Iris pigment epithelial cell (primary cell): ENCODE measurements at regions not wholly inside any gene's neighbourhood (a gene's known extent, or its start where the extent isn't known, plus 50 kb on each side); places are given as distances from the start of the nearest gene placed in this dataset.
"Not testable (repeated sequence)": the region's sequence is repeated elsewhere in the genome, so short reads cannot be mapped to it uniquely, and the experiment has no call there.

Source experiments
- DNase-seq: peaks from one replicate; pipeline ENCODE4 v3.0.0-alpha.2; 2011; ENCODE audit warnings: low read depth

DNA sequence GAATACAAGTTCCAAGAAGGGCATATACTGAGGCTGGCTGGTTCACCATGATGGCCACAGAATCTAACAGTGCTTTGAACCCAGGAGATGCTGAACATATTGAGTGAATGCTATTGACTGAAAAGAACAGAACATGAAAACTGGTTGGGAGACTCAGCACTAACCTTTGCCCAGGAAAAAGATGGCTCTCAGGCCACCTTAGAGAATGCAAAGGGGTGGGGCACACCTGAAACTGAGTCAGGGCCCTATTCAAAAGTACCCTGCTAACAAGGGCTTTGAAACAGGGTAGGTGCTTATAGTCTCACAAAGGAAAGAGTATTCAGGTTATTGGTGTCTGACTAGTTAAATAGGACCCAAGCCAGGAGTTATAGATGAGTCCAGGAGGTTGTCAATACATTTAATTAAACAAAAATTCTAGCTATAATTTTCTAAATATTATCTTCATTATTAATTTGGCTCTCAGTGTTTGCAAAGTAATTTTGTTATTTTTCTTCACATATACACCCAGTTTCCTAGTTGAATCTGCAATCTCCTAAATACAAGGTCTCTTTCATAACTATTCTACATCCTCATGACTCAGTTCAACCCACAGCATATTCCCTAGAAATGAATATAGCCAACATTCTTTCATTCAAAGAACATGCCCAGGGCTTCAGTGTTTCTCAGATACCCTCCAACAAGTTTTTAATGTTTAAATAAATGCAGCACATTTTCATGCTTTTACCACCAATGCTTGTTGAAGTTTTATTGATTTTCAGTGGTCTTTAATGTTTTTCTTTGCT lies 144.2 kb upstream of the RAPGEF2 start:
- DNase-seq, result peak; percentile 22

DNA sequence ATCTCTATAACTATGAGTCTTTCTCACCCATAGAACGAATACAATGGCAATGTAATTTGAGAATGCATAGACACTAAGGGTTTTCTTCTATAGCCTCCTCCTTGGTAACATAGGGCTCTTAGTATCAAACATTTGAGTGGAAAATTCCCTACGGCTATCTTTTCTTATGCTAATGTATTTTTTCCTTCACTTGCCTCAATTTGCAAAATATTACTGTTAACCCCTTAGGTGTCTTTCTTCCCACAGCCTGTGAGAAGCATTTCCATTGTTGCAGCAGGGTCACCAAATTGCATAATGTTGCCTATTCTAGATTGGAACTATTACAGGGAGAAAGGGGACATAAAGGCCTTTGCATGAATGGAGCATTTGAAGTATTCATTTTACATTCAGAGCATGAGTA lies 140.5 kb upstream of the RAPGEF2 start:
- no peak for DNase-seq

DNA sequence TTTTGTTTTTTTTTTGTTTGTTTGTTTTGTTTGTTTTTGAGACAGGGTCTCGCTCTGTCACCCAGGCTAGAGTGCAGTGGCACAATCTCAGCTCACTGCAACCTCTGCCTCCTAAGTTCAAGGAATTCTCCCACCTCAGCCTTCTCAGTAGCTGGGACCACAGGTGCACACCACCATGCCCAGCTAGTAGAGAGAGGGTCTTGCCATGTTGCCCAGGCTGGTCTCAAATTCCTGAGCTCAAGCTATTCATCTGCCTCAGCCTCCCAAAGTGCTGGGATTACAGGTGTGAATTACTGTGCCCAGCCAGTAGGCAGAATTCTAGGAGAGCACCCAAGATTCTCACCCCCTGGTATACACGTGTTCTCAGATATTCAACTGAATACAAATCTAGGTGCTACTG lies 139.6 kb upstream of the RAPGEF2 start:
- not testable (repeated sequence) for DNase-seq

DNA sequence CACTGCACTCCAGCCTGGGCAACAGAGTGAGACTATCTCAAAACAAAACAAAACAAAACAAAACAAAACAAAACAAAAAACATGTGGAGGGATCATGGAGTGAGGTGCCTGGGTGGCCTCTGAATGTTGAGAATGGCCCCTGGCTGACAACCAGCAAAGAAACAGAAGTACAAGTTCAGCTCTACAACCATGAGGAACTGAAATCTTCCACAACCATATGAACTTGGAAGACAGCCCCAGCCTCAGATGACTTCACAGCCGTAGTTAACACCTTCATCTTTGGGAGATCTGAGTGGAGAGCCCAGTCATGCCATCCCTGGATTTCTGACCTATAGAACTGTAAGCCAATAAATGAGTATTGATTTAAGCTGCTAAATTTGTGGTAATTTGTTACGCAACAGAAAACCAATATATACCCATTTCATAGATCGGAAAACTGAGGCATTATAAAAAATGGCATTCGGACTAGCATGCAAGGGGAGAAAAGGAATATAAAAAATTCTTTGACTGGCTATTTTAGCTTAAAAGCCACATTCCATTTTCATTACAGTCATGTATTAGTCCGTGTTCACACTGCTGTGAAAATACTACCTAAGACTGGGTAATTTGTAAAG lies 138.7 kb upstream of the RAPGEF2 start:
- no peak for DNase-seq

DNA sequence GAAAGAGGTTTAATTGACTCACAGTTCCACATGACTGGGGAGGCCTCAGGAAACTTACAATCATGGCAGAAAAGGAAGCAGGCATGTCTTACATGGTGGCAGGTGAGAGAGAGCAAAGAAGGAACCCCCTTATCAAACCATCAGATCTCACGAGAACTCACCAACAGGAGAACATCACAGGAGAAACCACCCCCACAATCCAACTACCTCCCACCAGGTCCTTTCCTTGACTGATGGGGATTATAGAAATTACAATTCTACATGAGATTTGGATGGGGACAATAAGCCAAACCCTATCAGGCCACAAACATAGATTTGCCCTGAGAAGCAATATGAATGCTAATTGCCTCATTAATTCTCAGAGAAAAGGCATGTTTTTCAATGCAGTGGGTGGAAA lies 138.2 kb upstream of the RAPGEF2 start:
- DNase-seq, result no peak

DNA sequence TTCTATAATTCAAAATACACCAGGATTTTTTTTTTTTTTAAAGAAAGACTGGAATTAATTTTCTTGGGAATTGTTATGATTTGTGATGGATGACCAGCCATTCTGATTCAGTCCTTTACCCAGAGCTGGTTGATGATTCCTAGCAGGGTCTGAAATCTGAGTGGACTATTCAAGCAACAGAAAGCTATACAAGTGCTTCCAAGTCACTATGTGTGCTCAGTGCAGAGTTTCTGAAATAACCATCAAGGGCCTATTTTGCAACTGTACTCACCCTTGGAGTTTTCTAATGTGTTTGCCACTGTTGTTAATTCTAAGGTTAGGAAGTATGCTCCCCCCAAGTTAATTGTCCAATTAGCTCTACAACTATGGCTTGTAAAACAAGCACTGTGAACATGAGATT lies 137.7 kb upstream of the RAPGEF2 start:
- DNase-seq, result no peak

DNA sequence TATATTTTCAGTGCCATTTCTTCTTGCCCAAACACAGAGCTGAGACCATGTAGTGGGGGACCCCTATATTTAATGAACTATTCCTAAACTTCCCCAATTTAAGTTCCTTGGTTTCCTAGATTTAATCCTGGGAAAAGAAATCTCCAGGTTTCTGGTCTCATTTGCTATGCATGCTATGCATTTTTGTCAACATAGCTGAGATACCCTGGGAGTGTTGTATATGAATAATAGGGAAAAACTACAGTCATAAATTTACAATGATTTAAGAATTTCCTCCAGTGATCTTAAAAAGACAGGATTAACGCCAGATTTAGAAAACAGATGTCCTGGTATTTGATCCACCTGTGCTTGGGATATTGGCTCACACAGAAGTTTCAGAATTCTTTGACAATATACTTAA lies 136.8 kb upstream of the RAPGEF2 start:
- DNase-seq, result no peak

DNA sequence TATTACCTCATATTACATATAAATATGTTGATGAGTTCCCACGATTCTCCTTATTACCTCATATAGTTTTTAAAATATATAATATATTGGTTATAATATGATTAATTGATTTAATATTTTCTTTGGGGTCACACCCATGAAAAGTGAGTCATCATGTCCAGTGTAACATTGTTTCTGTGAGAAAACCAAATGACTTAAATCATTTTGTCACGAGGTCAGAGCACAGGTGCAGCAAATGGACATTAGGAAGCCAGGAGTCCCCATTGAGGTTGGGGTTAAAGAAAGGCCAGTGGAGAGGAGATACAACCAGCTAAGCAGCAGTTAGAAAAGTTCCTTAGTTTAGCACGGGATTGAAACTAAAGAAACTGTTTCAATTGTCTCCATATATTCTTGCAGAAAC lies 133.9 kb upstream of the RAPGEF2 start:
- no peak for DNase-seq

DNA sequence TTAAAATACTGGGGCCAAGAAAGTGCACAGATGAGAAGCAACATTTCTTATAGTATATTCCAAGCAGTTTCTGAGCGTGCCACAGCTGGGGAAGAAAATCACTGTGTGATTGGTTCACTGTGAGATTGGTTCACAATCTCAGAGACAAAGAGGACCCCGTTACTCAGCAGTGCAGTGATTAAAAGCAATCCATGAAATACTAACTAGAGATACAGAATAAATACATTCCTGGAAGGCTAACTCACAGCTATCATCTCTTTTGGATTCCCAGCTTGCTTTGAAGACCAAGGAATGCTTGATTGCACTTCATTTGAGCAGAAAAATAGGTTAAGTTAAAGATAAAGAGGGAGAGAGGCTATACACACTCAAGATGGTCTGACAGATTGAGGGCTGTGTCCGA lies 132.1 kb upstream of the RAPGEF2 start:
- peak; percentile 3 for DNase-seq

DNA sequence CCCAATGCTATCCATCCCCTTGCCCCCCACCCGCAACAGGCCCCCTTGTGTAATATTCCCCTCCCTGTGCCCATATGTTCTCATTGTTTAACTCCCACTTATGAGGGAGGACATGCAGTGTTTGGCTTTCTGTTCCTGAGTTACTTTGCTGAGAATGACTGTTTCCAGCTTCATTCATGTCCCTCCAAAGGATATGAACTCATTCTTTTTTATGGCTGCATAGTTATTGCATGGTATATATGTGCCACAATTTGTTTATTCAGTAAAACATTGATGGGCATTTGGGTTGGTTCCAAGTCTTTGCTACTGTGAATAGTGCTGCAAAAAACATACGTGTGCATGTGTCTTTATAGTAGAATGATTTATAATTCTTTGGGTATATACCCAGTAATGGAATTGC lies 128.4 kb upstream of the RAPGEF2 start:
- not testable (repeated sequence) for DNase-seq

DNA sequence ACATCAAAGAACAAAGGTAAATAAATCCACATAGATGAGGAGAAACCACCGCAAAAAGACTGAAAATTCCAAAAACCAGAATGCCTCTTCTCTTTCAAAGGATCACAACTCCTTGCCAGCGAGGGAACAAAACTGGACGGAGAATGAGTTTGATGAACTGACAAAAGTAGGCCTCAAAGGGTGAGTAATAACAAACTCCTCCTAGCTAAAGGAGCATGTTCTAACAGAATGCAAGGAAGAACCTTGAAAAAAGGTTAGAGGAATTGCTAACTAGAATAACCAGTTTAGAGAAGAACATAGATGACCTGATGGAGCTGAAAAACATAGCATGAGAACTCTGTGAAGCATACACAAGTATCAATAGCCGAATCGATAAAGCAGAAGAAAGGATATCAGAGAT lies 122.2 kb upstream of the RAPGEF2 start:
- not testable (repeated sequence) for DNase-seq

DNA sequence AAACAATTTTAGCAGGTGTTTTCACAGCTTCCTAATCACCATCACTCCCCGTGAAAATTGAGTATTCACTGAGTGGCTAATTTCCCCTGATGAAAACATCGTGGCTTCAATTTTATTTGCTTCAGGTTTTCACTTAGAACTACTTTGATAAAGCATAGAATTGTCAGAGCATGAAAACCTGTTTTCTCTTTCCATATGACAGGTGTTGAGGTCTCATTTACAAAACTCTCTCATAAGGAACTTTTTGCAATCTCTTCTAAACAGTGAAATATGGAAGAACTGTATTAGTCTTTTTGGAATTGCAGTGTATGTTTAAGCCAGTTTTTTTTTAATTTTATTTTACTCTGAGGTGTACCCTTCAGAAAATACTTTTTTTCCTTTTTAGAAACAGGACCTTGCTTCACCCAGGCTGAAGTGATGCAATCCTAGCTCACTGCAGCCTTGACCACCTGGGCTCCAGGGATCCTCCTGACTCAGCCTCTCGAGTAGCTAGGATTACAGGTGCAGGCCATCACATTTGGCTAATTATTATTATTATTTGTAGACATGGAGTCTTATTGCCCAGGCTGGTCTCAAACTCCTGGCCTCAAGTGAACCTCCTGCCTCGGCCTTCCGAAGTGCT lies 111.2 kb upstream of the RAPGEF2 start:
- no peak for DNase-seq

DNA sequence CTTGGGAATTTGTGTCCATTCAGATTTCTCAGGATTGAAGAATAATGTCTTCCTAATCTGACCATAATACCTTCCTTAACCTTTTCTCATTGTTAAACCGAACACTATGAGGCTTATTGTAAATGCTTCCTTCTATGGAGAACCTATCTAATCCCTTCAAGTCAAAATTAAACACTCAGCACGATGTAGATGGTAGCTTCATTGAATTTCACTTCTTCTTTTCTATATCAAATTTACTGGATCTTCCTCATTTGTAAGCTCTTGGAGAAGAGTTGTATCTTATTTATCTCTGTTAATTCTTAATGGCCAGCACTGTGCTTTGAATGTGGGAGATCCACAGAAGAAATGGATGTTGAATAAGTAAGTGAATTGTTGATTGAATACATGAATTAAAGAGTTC lies 109.0 kb upstream of the RAPGEF2 start:
- no peak for DNase-seq

DNA sequence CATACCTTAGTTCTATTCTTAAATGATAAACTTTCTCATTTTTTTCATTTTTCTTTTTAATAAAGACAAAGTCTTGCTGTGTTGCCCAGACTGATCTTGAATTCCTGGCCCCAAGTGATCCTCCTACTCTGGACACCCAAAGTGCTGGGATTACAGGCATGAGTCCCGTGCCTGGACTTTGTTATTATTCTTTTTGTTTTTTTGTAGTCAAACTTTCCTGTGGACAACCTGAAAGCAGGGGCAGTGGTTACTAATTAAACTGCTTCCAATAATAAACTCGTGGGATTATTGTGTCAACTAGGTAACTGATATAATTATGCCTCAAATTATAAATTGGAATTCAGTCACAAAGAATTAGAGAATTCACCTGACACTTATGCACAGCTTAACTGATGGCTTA lies 107.8 kb upstream of the RAPGEF2 start:
- no peak for DNase-seq

DNA sequence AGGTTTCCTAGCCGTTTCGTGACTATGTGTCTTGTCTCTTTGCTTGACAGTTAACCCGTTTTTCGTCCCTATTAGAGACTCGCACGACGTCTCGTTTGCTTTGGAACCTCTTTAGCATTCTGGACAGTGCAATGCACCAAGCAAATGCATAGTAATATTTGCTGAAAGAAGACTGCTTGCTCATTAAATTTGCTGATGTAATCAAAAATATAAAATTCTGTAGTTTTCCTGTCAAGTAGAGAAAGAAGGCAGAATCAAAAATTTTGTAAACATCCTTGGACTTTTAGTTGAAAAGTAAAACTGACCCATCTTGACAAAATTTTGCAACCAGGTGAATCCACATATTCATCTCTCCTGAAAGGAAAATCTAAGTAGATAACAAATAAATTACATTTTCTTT lies 106.9 kb upstream of the RAPGEF2 start:
- DNase-seq, result no peak

DNA sequence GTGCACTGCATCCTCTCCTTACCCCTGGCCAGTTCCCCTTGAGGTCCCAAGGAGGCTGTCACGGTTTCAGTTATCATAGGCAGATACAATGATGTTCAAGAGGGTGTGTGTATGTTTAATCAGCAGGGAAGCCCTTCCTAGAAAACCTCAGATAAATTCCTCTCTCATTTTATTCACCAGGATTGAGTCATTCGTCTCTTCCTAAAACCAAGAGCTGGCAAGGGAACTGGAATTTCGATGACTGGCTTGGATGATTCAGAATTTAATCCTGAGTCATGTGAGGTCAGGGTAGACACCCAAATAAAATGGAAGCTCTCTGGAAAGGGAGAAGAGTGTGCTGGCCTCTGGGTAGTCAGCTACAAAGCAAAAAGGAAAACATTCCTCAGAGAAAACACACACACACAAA lies 106.2 kb upstream of the RAPGEF2 start:
- peak; percentile 95 for DNase-seq

DNA sequence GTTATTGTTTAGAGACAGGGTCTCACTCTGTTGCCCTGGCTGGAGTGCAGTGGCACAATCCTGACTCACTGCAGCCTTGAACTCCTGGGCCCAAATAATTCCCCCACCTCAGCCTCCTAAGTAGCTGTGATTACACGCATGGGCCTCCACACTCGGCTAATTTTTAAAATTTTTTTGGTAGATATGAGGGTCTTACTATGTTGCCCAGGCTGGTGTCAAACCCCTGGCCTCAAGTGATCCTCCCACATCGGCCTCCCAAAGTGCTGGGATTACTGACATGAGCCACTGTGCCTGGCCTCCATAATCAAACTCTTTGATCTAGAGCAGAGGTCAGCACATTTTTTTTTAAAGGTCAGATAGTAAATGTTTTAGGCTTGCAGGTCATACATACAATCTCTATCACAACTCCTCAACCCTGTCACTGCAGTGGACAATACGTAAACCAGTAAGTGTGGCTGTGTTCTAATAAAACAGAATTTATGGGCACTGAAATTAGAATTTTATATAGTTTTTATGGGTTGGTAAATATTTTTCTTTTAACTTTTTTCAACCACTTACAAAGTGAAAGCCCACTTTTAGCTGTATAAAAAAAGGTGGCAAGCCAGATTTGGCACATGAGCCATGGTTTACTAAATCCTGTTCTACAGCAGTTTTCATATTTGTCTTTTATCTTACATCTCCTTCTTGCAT lies 105.1 kb upstream of the RAPGEF2 start:
- no peak for DNase-seq

DNA sequence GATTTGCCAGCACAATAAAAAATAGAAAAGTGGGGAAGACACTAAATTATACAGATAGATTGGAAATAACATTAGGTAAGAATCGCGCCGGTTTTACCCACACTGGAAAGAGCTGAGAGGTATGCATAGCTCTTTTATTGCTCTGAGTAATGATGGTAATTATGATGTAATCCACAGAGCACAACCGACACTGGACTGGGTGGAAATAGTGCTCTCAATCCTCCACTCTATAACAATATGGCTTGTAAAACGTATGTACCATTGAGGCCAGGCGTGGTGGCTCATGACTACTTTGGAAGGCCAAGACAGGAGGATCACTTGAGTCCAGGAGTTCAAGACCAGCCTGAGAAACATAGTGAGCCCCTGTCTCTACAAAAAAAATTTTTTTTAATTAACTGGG lies 104.3 kb upstream of the RAPGEF2 start:
- peak; percentile 14 for DNase-seq

DNA sequence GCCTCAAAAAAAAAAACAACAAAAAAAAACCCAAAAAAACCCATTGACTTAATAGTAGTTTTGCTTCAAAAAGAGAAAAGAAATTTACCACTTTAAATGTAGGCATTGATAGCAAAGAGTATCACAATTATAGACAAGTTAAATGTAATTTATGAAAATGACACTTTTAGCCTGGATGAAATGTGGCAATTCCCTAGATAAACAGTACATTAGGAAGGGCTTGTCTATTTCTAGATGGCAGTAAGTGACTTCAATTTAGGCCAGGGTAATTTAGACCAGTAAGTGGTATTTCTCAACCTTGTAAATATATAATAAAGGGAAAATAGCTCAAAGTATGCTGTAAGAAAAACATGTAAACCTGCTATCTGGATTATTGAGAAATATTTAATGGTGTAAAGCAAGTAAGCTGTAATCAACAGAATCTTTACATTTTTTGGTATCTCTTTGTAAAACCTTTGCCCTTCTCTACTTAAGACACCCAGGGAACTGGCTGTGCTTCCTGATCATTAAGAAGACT lies 103.7 kb upstream of the RAPGEF2 start:
- DNase-seq, result no peak

DNA sequence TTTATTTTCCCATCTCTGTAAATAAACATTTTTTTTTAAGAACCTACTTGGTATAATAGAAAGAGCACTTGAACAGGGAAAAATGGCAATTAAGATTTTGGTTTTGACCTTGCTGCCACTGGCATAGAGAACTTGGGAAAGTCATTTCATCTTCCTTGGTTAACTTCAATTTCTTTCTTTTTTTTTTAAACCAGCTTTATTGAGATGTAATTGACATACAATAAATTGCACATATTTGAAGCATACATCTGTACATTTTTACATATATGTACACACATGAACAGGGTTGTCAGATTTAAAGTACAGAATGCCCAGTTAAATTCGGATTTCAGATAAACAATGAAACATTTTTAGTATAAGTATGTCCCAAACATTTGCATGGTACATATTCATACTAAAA lies 103.0 kb upstream of the RAPGEF2 start:
- no peak for DNase-seq

DNA sequence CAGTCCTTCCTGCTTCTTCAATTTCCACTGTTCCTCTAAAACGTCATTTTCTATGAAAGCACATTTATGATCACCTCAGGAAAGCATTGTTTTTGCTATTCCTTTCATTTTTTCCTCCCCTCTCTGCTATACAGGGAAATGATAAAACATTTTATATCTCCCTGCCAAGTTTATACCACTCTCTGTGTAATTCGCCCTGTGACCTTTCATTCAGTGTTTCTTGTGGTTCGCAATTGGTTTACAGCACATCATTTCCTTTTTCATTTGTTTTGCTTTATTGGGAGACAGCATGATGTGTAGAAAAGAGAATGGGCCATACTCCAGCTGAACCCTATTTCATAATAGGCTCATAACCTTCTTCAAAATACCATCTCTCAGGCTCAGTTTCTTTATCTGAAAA lies 99.9 kb upstream of the RAPGEF2 start:
- DNase-seq, result peak; percentile 93

DNA sequence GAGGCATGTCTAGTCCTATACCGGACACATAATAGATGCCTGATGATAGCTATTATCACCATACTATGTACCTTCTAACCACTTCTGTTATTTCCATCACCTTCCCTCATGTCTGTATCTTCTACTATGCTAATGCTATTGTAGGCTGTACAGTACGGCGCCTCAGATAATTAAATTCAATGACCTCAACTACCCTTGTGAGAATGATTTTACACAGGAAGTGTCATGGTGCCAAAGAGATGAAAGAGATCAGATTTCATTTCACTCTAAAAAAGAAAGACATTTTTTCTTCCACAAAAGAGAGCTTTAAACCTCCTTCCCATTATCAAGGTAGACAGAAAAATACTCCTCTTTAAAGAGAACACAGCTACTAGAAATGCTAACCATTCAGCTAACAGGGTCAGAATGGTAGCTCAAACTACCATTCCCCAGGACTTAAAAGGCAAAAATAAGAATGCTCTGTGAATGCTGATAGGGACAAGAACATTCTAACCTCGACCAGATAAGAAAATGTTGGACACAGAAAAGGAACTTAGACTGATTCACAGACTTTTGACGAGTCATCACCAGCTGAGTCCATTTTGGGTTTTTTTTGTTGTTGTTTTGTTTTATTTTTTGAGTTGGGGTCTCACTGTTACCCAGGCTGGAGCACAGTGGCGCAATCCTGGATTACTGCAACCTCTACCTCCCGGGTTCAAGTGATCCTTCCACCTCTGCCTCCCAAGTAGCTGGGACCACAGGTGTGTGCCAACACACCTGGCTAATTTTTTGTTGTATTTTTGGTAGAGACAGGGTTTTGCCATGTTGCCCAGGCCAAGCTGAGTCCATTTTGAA lies 99.2 kb upstream of the RAPGEF2 start:
- DNase-seq, result peak; percentile 58
